Activated CD4-positive, alpha-beta T cell treated with anti-CD3 and anti-CD28 coated beads, Interleukin-2, Interleukin-6, amounts not matched to agents 100 ng/mL and 50 ng/mL, durations not matched to agents 16 hours and 8 hours (primary cell): ENCODE measurements at regions not wholly inside any gene's neighbourhood (a gene's known extent, or its start where the extent isn't known, plus 50 kb on each side); places are given as distances from the start of the nearest gene placed in this dataset.
"Not testable (repeated sequence)": the region's sequence is repeated elsewhere in the genome, so short reads cannot be mapped to it uniquely, and the experiment has no call there.

Experiments used
- DNase-seq: peaks from one replicate; pipeline ENCODE4 v3.0.0-alpha.2; 2020

- no peak for DNase-seq
Observed at GRCh38 chr4:137825505-137825904, 293.2 kb upstream of the PCDH18 start.

GRCh38 chr4:137823007-137823406 is 290.7 kb upstream of the PCDH18 start:
- DNase-seq, result no peak

- peak; percentile 30 for DNase-seq
Observed at GRCh38 chr4:137819964-137820383, 287.7 kb upstream of the PCDH18 start.

- no peak for DNase-seq
Observed at GRCh38 chr4:137812258-137812657, 280.0 kb upstream of the PCDH18 start.

- no peak for DNase-seq
Observed at GRCh38 chr4:137806420-137806819, 274.1 kb upstream of the PCDH18 start.

- DNase-seq, result no peak
Observed at GRCh38 chr4:137804906-137805495, 272.7 kb upstream of the PCDH18 start.

- no peak for DNase-seq
Observed at GRCh38 chr4:137800861-137801260, 268.6 kb upstream of the PCDH18 start.

GRCh38 chr4:137794764-137795254 is 262.5 kb upstream of the PCDH18 start:
- DNase-seq, result no peak

GRCh38 chr4:137789263-137789662 is 257.0 kb upstream of the PCDH18 start:
- not testable (repeated sequence) for DNase-seq

- DNase-seq, result not testable (repeated sequence)
Observed at GRCh38 chr4:137783923-137784322, 251.6 kb upstream of the PCDH18 start.

- DNase-seq, result no peak
Observed at GRCh38 chr4:137775701-137776100, 243.4 kb upstream of the PCDH18 start.

GRCh38 chr4:137774501-137774900 is 242.2 kb upstream of the PCDH18 start:
- DNase-seq, result no peak

GRCh38 chr4:137768881-137769280 is 236.6 kb upstream of the PCDH18 start:
- DNase-seq, result no peak

GRCh38 chr4:137768196-137768595 is 235.9 kb upstream of the PCDH18 start:
- no peak for DNase-seq

GRCh38 chr4:137762591-137762990 is 230.3 kb upstream of the PCDH18 start:
- DNase-seq, result no peak

GRCh38 chr4:137754652-137755471 is 222.6 kb upstream of the PCDH18 start:
- no peak for DNase-seq

GRCh38 chr4:137749466-137749865 is 217.2 kb upstream of the PCDH18 start:
- no peak for DNase-seq

GRCh38 chr4:137748616-137749015 is 216.3 kb upstream of the PCDH18 start:
- DNase-seq, result no peak

- DNase-seq, result no peak
Observed at GRCh38 chr4:137740141-137740540, 207.8 kb upstream of the PCDH18 start.

- no peak for DNase-seq
Observed at GRCh38 chr4:137739391-137739790, 207.1 kb upstream of the PCDH18 start.

- DNase-seq, result no peak
Observed at GRCh38 chr4:137738375-137738990, 206.2 kb upstream of the PCDH18 start.

GRCh38 chr4:137735561-137736104 is 203.3 kb upstream of the PCDH18 start:
- DNase-seq, result no peak
